ENCODE measurements at regions not wholly inside any gene's neighbourhood (a gene's known extent, or its start where the extent isn't known, plus 50 kb on each side); places are given as distances from the start of the nearest gene placed in this dataset.

DNA sequence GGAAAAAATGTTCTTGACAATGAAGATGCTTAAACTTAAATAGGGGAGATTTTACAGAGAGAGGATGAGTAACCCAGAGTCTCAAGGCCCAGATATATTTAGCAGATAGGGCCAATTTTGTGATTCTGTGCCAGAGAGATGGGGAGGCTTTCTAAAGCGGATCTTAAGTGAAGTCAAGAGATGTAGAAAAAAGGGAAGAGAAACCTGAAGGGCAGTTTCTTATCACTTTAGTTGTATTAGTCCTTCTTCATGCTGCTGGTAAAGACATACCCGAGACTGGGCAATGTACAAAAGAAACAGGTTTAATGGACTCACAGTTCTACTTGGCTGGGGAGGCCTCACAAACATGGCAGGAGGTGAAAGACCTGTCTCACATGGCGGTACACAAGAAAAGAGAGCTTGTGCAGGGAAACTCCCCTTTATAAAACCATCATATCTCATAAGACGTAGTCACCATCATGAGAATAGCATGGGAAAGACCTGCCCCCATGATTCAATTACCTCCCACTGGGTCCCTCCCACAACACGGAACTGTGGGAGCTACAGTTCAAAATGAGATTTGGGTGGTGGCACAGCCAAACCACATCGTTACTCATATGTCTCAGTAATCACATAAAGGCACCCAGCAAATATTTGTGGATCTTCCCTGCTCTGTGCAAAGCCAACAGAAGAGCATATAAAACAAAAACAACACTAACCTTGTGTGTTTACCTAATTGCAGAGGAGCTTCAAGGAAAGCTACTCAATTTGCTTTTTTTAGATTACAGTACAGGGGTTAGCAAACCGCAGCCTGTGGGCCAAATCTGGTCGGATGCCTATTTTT is 102.6 kb upstream of the MYCBP2 start:
- TF ChIP-seq CTCF (conservative IDR thresholded peaks at IDR 0.05; ENCODE audit: low read length): no peak
- TF ChIP-seq EZH2phosphoT487 (IDR thresholded peaks at IDR 0.05; ENCODE audit: borderline replicate concordance, low read depth, low read length): no peak
